ENCODE measurements at regions not wholly inside any gene's neighbourhood (a gene's known extent, or its start where the extent isn't known, plus 50 kb on each side); places are given as distances from the start of the nearest gene placed in this dataset.

GRCh38 chr7:432933-433332 lies 86.7 kb downstream of the PDGFA start:
- no peak for TF ChIP-seq CTCF (IDR thresholded peaks at IDR 0.05; ENCODE audit: extremely low read depth in 1 of 2, insufficient read depth in 1 of 2, low read depth in 1 of 2, low read length in 2 of 2)
- TF ChIP-seq FOS (IDR thresholded peaks at IDR 0.05; ENCODE audit: borderline replicate concordance, insufficient read depth, low read length) = no peak
- no peak for TF ChIP-seq EZH2 (IDR thresholded peaks at IDR 0.05; ENCODE audit: borderline replicate concordance, low read depth, low read length, severe bottlenecking)
- TF ChIP-seq POLR2AphosphoS5 (IDR thresholded peaks at IDR 0.05; ENCODE audit: insufficient read depth, low read depth, low read length) = no peak
- TF ChIP-seq POLR2A (IDR thresholded peaks at IDR 0.05; ENCODE audit: low read depth, low read length) = no peak
- no peak for TF ChIP-seq MYC (IDR thresholded peaks at IDR 0.05; ENCODE audit: low read depth, low read length)

Measured in endothelial cell of umbilical vein (primary cell).